ENCODE measurements at regions not wholly inside any gene's neighbourhood (a gene's known extent, or its start where the extent isn't known, plus 50 kb on each side); places are given as distances from the start of the nearest gene placed in this dataset.

DNA sequence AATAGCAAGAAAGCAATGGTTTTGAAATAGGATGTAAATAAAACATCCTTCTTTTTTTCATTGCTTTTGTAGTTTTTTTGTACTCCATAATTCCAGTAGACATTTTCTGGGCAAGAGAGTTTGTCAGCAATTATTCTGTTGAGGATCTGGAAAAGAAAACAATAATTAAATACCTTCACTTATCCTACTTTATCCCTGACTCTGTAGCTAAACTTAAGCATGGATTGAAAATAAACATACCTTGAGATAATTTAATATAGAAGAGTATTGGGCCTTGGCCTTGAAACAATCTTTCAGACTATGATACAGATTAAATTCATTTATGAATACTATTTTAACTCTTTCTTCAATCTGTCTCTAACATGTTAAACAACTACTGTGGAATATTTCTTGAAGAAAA lies 321.2 kb downstream of the CHRM3 start:
- H3K36me3 ChIP-seq: no peaks in the 10 kb centered on the region
- no peaks in the 10 kb centered on the region for H3K27me3 ChIP-seq
- H3K4me1 ChIP-seq (ENCODE audit: low read depth): no peaks in the 10 kb centered on the region
- TF ChIP-seq, protein P1, sequence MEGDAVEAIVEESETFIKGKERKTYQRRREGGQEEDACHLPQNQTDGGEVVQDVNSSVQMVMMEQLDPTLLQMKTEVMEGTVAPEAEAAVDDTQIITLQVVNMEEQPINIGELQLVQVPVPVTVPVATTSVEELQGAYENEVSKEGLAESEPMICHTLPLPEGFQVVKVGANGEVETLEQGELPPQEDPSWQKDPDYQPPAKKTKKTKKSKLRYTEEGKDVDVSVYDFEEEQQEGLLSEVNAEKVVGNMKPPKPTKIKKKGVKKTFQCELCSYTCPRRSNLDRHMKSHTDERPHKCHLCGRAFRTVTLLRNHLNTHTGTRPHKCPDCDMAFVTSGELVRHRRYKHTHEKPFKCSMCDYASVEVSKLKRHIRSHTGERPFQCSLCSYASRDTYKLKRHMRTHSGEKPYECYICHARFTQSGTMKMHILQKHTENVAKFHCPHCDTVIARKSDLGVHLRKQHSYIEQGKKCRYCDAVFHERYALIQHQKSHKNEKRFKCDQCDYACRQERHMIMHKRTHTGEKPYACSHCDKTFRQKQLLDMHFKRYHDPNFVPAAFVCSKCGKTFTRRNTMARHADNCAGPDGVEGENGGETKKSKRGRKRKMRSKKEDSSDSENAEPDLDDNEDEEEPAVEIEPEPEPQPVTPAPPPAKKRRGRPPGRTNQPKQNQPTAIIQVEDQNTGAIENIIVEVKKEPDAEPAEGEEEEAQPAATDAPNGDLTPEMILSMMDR (IDR thresholded peaks at IDR 0.05; ENCODE audit: low read depth, low read length): no peak
- no peak for DNase-seq (ENCODE audit: low read depth in 1 of 2, low spot score in 1 of 2)
- no peaks in the 10 kb centered on the region for H3K9me3 ChIP-seq (ENCODE audit: low read depth)
- no peak overlapping the region for H3K27ac ChIP-seq
- H3K4me3 ChIP-seq: no peak overlapping the region

DNA sequence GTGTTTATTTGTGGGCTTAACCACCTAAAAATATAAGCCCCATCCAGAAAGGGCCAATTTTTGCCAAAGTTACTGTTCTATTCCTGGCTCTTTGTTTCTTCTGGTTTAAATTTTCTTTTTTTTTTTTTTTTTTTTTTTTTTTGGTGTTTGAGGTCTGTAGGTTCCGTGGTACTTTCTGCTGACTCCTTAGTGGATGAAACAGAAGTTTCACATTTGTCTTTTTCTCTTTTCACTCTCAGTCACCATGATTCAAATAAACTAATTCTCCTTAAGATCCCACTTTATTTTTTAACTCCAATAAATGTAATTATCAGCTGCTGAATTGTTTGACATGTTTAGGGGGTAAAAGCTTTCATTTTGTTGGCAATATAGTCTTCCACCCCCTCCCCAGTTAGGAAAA lies 322.3 kb downstream of the CHRM3 start:
- no peak overlapping the region for H3K4me3 ChIP-seq
- TF ChIP-seq, protein P1 (IDR thresholded peaks at IDR 0.05; ENCODE audit: low read depth, low read length): no peak
- no peaks in the 10 kb centered on the region for H3K4me1 ChIP-seq (ENCODE audit: low read depth)
- H3K9me3 ChIP-seq (ENCODE audit: low read depth): no peaks in the 10 kb centered on the region
- no peak overlapping the region for H3K27ac ChIP-seq
- DNase-seq (ENCODE audit: low read depth in 1 of 2, low spot score in 1 of 2): no peak
- H3K36me3 ChIP-seq: no peaks in the 10 kb centered on the region
- no peaks in the 10 kb centered on the region for H3K27me3 ChIP-seq

DNA sequence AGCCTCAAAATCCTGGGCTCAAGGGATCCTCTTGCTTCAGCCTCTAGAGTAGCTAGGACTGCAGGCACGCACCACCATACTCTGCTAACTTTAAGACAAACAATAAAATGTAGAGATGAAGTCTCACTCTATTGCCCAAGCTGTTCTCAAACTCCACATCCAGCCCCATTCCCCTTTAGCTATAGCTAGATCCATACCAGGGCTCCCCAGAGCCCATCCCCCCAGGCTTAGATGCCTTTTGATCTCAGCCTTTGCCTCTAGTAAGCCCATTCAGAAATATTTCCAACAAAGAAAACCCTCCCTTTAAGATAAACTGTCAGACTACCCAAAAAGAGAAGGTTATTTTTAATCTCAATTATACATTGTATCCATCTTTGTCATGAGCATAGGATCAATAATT lies 325.4 kb downstream of the CHRM3 start:
- no peak for DNase-seq (ENCODE audit: low read depth in 1 of 2, low spot score in 1 of 2)
- Histone ChIP-seq H3K4me3 (no peak overlapping the region), H3K4me1 (ENCODE audit: low read depth) (no peaks in the 10 kb centered on the region), H3K36me3 (no peaks in the 10 kb centered on the region), H3K27me3 (no peaks in the 10 kb centered on the region), H3K27ac (no peak overlapping the region), H3K9me3 (ENCODE audit: low read depth) (no peaks in the 10 kb centered on the region)
- TF ChIP-seq, protein P1 (IDR thresholded peaks at IDR 0.05; ENCODE audit: low read depth, low read length): no peak

DNA sequence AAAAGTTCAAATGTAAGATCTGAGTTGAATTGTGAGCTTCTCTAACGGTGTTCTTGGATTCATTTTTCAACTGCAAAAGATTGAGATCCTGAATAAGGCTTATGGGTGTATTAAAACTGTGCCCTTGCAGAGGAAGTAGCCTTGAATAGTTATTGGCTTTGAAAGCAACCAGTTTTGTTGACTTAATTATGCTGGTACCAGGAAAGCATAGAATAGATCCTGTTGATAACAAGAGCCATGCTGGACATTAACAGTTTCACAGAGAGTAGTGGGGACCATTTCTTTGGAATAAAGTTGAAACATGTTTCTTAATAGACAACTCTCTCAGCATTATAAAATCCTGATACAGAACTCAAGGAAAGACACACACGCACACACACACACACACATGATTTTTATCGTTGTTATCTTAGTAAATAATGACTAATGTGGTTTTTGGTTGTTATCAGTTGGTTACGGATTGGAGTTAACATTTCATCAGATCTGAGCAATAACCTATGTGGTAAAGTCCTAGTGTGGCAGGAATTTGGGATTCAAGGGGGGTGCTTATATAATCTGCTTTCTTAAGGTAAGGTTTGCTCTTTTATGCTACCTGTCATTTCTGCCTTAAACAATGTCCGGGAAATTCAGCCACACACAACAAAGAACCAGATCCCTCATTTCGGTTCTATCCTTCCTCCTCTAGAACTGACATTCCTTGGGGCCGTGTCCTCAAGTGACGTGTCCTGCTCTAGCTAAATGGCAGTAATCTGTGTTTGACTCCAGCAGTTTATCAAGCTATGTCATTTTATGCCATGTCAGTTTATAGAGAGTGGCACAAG lies 330.9 kb downstream of the CHRM3 start:
- no peaks in the 10 kb centered on the region for H3K9me3 ChIP-seq (ENCODE audit: low read depth)
- H3K27me3 ChIP-seq: no peaks in the 10 kb centered on the region
- H3K4me3 ChIP-seq: no peak overlapping the region
- TF ChIP-seq, protein P1 (IDR thresholded peaks at IDR 0.05; ENCODE audit: low read depth, low read length): no peak
- no peak for DNase-seq (ENCODE audit: low read depth in 1 of 2, low spot score in 1 of 2)
- no peaks in the 10 kb centered on the region for H3K4me1 ChIP-seq (ENCODE audit: low read depth)
- no peaks in the 10 kb centered on the region for H3K36me3 ChIP-seq
- no peak overlapping the region for H3K27ac ChIP-seq

DNA sequence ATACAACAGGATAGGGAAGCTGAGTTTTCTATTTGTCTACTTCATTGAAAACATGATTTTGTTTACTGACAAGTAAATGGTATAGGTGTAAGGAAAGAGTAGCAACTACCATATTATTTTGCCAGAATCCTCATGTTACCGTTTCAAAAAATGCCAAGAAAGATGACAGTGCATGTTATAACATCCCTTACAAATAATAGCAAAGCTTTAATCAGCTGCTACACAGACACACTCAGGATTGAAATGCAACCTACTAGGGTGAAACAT lies 331.5 kb downstream of the CHRM3 start:
- Histone ChIP-seq H3K36me3 (no peaks in the 10 kb centered on the region), H3K4me1 (ENCODE audit: low read depth) (no peaks in the 10 kb centered on the region), H3K9me3 (ENCODE audit: low read depth) (no peaks in the 10 kb centered on the region), H3K4me3 (no peak overlapping the region), H3K27me3 (no peaks in the 10 kb centered on the region), H3K27ac (no peak overlapping the region)
- DNase-seq (ENCODE audit: low read depth in 1 of 2, low spot score in 1 of 2): no peak
- TF ChIP-seq, protein P1 (IDR thresholded peaks at IDR 0.05; ENCODE audit: low read depth, low read length): no peak

Data from cardiac muscle cell (in vitro differentiated cells and primary cell).